ENCODE measurements at regions not wholly inside any gene's neighbourhood (a gene's known extent, or its start where the extent isn't known, plus 50 kb on each side); places are given as distances from the start of the nearest gene placed in this dataset.
"Not testable (repeated sequence)": the region's sequence is repeated elsewhere in the genome, so short reads cannot be mapped to it uniquely, and the experiment has no call there.

DNA sequence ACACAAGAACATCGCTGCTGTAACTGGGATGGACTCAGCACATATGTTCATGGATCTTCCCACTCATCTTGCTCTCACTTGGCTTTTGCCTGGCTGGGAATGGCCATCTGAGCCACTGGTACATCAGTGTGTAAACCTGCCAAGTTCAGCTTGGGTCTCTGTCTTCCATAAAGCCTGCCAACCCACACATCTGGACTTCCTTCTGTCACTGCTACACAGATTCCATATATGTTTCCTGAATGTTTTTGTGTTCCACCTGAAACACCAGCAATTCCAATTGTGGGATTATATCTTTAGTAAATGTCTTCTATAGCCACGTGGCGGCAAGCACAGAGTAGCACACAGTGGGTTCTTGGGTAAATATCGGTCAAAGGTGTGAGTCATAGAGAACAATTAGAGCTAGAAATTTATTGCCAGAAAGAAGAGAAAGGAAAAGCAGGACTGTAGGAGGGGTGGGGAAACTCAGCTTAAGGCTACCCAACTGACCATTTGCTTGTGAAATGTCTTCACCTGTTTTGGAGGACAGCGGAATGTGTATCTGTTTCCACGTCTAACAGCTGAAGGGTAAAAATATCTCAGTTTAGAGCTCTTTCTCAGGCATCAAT, 125.9 kb downstream of the MFAP3L start:
- DNase-seq: no peak
- in situ Hi-C loops (cut with HindIII; ENCODE audit: low pct_ligation_motif_present, low pct_unique_long_range_greater_than_20kb, low sequenced_read_pairs): no loop called here

DNA sequence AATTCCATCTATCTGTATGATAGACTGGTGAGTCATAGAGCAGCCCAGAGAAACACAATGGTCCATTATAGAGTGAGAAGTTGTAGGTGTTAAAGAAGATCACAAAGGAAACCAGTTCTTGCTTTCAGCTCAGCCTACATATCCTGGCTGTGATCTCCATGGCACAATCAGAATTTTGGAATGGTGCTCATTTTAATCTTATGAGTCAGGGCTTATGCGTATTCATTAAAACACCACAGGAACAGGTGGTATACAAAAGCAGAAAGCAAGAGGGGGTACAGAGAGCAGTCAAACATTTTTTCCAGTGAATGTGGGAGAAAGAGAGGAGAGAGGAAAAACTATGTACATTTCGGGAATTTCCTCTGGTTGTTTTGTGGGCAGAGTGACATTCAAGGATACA, 126.9 kb downstream of the MFAP3L start:
- in situ Hi-C loops (cut with HindIII; ENCODE audit: low pct_ligation_motif_present, low pct_unique_long_range_greater_than_20kb, low sequenced_read_pairs): no loop called here
- DNase-seq: no peak

DNA sequence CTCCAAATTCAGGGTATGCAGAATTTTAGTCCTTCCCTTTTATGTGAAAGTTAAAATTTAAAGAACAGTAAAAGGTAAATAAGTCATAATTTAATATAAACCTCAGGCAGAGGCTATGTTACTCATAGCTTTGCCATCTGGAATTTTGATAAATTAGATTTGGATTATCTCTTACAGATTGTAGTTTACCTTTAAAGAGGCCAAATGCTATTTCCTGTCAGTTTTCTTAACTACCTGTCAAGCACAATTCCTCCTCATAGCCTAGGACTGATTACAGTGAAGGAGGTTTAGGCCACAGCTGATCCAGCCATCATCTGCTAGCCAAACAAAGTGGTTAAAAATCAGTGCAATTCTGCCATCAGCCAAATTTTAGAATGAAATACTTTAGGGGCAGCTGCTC, 128.1 kb downstream of the MFAP3L start:
- DNase-seq: no peak
- in situ Hi-C loops (cut with HindIII; ENCODE audit: low pct_ligation_motif_present, low pct_unique_long_range_greater_than_20kb, low sequenced_read_pairs): no loop called here

DNA sequence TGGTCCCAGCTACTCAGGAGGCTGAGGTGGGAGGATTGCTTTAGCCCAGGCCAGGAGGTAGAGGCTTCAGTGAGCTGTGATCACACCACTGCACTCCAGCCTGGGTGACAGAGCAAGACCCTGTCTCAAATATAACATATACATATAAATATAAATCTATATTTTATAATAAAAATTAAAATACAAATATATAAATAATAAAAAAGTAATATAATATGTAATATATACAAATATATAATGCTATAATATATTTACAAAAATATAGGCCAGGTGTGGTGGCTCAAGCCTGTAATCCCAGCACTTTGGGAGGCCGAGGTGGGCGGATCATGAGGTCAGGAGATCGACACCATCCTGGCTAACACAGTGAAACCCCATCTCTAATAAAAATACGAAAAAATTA, 131.4 kb downstream of the MFAP3L start:
- in situ Hi-C loops (cut with HindIII; ENCODE audit: low pct_ligation_motif_present, low pct_unique_long_range_greater_than_20kb, low sequenced_read_pairs): not testable (repeated sequence)

DNA sequence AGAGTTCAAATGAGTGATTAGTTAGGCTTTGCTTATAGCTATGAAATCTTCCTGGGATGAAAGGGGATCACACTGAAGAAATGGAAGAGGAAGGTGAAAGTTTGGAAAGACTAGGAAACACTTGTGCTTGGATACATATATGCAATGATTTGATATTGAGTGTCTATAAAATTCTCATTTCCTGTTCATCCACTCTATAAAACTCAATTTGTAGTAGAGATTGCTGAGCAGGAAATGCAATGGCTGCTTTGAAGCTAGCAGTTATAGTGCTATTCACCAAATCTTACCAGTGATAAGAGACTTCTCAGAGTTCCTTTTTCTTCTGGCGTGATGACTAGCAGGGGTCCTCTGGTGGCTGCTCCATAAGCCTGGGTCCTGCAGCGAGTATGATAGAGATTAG, 128.1 kb upstream of the HPF1 start:
- in situ Hi-C loops (cut with HindIII; ENCODE audit: low pct_ligation_motif_present, low pct_unique_long_range_greater_than_20kb, low sequenced_read_pairs): no loop called here
- DNase-seq: no peak

More for the DNA sequence above, 131.4 kb downstream of the MFAP3L start:
- DNase-seq: not testable (repeated sequence)

DNA sequence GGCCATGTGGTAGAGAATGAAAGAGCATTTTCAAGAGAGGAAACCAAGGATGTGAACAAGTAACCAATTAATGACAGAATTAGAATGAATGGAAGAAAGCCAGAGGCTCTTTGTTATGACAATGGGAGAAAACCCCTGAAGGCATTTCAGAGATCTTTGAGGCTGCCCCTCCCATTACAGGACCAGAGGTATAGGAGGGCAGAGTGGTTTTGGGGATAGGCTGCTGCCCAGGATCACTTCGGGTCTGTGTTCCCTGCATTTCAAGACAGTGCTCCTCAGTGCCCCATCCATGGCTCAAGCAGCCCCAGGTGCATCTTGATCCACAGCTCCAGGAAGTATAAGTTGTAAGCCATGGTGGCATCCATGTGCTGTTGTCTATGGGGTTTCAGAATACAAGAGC, 124.0 kb upstream of the HPF1 start:
- in situ Hi-C loops (cut with HindIII; ENCODE audit: low pct_ligation_motif_present, low pct_unique_long_range_greater_than_20kb, low sequenced_read_pairs): no loop called here
- DNase-seq: no peak

DNA sequence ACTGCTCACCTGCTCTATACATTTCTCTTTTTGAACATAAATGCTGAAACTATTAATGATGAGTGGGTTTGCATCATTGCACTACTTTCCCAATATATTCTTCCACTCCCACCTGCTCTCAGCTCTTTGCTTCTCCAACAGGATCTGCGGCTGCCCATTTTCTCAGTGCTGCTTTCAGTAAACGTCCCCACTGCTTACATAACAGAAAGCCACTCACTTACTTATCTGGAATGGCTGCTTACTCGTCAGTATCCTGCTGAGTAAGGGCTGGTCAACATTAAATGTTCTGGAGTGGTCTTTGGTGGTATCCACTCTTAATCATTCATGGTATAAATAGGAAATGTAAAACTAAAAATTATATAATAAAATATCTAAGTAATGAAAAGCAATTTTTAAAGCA, 112.8 kb upstream of the HPF1 start:
- DNase-seq: no peak
- in situ Hi-C loops (cut with HindIII; ENCODE audit: low pct_ligation_motif_present, low pct_unique_long_range_greater_than_20kb, low sequenced_read_pairs): no loop called here

DNA sequence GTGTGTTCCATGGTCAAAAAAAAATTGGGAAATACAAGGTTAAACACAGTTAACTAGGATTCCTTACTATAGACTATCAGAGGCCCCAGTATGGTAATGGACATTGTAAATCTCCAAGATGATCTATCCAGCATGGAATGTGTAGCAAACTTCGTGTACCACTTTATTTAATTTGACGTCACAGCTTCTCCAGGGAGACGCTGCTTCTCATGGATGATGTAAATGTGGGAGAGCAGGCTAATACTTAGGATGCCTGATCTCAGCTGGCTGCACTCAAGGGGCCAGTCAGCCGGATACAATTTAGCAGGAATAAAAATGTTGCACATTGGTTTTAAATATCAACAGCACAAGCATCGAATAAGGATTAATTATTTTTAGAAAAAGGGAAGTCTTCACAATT, 111.7 kb upstream of the HPF1 start:
- no peak for DNase-seq

DNA sequence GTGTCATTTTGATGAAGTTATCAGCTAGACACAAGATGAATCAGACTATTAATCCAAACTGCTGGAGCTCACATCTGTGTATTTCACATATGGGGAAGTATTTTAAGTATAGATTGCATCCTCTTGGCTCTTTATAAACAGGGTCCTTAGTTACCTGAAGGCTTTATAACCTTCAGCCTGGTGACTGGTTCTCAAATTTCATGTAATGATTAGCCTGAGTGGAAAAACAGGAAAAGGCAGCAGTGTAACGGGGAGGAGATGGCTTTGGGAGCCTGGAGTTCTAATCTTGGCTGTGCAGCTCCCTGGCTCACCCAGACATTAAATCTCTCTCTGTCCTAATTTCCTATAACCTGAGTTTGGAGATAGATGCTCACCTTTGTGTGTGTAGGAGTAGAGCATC, 103.8 kb upstream of the HPF1 start:
- in situ Hi-C loops (cut with HindIII; ENCODE audit: low pct_ligation_motif_present, low pct_unique_long_range_greater_than_20kb, low sequenced_read_pairs): no loop called here
- DNase-seq: no peak

More for the DNA sequence above, 111.7 kb upstream of the HPF1 start:
- in situ Hi-C loops (cut with HindIII; ENCODE audit: low pct_ligation_motif_present, low pct_unique_long_range_greater_than_20kb, low sequenced_read_pairs): no loop called here

DNA sequence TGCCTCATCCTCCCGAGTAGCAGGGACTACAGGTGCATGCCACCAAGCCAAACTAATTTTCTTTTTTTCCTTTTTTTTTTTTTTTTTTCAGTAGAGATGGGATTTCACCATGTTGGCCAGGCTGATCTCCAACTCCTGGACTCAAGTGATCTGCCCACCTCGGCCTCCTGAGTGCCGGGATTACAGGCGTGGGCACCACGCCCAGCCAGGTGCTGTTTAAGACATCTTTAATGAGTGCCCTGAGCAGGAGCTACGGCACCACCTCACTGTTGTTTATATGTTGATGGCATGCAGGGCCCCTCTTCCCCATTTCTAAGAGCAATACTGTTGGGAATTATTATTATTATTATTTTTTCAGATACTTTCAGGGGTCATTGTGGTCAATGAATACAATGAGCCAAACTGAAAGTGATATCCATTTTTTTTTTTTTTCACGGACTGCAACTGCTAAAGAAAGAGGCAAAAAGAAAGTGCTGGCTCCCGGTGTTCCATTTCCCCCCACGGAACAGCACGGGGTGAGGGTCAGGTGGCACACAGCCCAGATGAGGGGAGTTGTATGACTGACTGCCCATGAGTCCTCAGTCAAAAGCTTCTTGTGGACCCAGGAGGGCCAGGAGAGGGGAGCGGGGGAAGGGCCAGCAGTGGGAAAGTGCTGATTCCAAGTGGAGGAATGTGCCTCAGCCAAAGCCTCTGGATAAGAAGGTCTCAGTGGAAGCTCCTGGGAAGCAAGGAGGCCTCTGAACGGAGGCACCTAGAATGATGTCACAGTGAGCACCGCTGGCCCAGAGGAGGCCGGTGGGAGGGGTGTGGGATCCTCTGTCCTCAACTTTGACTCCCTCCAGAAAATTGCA, 101.8 kb upstream of the HPF1 start:
- DNase-seq: no peak
- in situ Hi-C loops (cut with HindIII; ENCODE audit: low pct_ligation_motif_present, low pct_unique_long_range_greater_than_20kb, low sequenced_read_pairs): no loop called here

DNA sequence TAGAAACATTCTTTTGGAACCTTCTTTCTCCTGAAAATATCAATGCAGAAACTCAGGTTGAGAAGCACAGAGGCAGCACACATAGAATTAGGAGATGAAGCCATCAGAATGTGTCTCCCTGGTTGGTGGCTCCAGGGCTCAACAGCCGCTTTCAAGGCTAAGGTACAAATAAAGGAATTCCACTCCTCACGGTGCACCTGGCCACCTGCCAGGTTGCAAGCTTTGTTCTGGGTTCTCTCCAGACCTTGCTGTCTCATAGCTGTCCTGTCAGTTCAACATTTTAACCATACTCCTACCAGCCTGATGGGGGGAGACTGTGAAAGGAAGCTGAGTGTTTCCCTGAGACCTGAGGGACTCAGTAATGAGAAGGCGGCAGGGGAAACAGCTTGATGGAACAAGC, 96.3 kb upstream of the HPF1 start:
- no peak for DNase-seq
- in situ Hi-C loops (cut with HindIII; ENCODE audit: low pct_ligation_motif_present, low pct_unique_long_range_greater_than_20kb, low sequenced_read_pairs): no loop called here

DNA sequence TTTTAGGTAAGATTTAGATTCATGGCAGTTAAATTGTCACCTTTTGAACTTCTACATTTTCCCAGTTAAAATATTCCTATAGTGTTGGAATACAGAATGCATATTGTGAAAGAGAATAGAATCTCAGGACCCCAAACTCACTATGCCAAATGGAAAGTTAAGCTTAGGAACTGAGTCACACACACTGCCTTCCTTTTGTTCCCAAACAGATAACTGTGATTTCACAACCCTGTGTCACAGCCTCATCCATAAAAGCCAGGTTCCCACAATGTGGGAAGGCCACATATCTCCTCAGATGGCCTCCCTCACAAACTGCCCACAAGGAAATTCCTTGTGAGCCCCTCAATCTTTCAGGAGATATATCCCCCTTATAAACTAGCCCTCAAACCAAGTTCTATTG, 94.7 kb upstream of the HPF1 start:
- in situ Hi-C loops (cut with HindIII; ENCODE audit: low pct_ligation_motif_present, low pct_unique_long_range_greater_than_20kb, low sequenced_read_pairs): no loop called here
- no peak for DNase-seq

DNA sequence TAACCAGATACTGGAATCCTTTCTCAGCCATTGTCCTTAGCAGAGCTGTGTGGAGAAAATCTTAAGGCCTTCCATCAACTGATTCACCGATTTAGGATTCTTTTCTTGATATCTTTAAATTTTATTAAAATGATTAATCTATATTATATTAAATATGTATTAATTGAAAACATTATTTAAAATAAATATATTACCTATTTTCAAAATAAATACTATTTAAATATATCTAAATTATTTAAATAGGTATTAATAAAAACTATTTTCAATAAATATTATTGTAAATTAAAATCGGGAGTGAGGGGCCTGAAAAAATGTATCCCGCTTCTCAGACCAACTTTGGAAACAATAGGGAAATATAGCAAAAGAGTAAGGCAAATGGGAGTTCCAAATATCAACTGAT, 94.0 kb upstream of the HPF1 start:
- no peak for DNase-seq
- in situ Hi-C loops (cut with HindIII; ENCODE audit: low pct_ligation_motif_present, low pct_unique_long_range_greater_than_20kb, low sequenced_read_pairs): no loop called here

DNA sequence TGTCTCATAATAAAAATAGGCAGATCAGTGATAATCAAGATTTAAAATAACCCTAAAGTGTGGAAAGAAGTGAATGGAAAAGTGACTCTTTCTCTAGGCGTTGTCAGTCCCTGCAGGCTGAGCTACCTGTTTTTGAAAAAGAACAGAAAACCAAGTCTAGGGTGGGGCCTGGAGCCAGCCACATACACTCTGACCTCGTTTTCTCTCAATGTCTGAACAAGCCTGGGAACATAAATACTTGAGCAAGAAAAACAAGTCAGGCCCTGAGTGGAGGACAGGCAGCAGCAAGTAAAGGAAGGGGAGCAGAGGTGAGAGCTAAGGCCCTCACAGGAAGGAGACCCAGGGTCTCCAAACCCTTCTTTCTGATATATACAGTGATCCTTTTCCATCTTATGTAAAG, 91.7 kb upstream of the HPF1 start:
- in situ Hi-C loops (cut with HindIII; ENCODE audit: low pct_ligation_motif_present, low pct_unique_long_range_greater_than_20kb, low sequenced_read_pairs): no loop called here
- no peak for DNase-seq

DNA sequence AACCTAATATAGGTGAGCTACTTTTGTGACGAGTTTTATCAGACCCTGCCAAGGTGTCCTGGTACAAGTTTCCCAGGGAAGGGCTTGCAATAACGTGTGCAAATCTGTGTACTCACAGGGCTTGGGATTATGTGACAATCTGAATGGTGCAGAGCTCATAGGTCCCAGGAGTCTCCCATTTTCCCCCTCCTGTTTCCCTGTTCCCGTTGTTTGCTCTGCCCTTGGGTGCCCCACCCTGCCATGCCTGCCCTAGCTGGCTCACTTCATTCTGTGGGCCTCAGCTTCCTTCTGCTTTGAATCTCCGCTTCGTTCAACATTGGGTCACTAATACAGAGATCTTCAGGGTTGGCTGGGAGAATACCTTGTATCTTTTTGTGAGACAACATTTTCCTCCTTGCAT, 90.3 kb upstream of the HPF1 start:
- no peak for DNase-seq
- in situ Hi-C loops (cut with HindIII; ENCODE audit: low pct_ligation_motif_present, low pct_unique_long_range_greater_than_20kb, low sequenced_read_pairs): no loop called here

DNA sequence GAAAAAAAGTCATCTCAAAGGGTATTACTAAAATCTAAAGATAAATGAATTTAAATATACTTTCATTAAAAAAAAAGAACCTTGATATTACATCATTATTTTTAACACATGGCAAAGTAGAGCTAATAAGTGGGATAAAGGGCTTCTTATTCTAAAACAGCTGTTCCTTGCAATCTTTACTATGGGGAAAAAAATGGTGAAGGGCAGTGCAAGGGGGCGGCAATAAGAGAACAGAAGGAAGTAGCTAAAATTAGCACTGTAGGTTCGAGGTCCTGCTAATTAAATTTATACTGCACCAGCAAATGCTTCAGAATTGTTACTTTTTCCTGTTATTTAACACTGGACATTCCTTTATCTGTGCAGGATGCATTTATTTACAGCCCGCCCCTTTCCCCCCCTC, 89.4 kb upstream of the HPF1 start:
- DNase-seq: no peak
- in situ Hi-C loops (cut with HindIII; ENCODE audit: low pct_ligation_motif_present, low pct_unique_long_range_greater_than_20kb, low sequenced_read_pairs): no loop called here

DNA sequence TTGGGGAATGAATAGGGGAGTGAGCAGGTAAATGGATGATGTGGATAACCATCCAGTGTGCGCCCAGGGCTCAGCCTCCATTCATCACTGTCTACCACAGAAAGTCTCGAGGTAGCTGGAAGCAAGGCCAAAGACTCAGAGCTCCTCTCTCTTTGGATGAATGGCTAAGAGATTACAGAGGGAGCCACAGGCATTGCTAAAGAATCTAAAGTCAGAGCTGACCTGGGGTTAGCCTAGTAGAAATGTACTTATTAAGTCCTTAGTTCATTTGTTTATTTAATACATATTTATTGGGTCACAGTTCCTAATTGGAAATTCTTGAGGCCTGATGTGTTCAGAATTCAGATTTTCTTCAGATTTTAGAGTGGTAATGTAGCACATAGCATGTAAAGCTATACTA, 88.7 kb upstream of the HPF1 start:
- DNase-seq: no peak
- in situ Hi-C loops (cut with HindIII; ENCODE audit: low pct_ligation_motif_present, low pct_unique_long_range_greater_than_20kb, low sequenced_read_pairs): no loop called here

DNA sequence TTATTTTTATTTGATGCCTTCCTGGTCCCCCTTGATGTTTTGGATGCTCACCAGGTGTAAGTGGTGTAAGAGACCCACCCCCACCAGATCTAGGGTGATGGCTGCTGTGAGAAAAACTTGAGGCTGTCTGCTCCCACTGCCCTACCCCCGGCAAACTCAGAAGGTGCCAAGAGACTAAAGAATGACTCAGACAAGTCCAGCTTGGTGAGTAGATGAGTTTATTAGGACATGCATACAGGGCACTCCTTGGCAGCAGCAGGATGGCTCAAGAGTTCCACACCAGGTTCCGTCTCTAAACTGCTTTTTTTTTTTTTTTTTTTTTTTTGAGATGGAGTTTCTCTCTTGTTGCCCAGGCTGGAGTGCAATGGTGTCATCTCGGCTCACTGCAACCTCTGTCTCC, 84.0 kb upstream of the HPF1 start:
- in situ Hi-C loops (cut with HindIII; ENCODE audit: low pct_ligation_motif_present, low pct_unique_long_range_greater_than_20kb, low sequenced_read_pairs): no loop called here
- DNase-seq: no peak

DNA sequence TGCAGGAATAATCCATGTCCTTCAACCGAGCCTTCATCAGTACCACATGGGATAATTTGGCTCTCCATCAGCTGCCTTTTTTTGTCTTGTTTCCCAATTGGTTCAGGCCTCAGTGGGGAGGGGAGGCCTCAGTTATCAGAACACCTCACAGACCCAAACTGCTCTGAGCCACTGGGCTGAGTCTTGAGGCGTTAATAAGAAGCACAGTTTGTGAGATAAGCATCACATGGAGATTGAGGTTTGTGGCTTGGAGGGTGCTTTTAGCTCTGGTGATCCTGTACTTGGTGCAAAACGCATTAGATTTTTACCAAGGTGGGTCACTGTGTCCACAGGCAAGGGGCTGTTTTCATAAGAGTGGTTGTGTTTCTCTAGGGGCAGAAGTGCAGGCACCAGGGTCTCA, 82.8 kb upstream of the HPF1 start:
- DNase-seq: no peak
- in situ Hi-C loops (cut with HindIII; ENCODE audit: low pct_ligation_motif_present, low pct_unique_long_range_greater_than_20kb, low sequenced_read_pairs): no loop called here

DNA sequence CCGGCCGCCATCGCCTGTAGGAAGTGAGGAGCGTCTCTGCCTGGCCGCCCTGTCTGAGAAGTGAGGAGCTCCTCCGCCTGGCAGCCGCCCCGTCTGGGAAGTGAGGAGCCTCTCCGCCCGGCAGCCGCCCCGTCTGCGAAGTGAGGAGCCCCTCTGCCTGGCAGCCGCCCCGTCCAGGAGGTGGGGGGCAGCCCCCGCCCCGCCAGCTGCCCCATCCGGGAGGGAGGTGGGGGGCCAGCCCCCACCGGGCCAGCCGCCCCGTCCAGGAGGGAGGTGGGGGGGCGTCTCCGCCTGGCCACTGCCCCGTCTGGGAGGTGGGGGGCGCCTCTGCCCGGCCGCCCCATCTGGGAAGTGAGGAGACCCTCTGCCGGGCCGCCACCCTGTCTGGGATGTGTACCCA, 70.6 kb upstream of the HPF1 start:
- in situ Hi-C loops (cut with HindIII; ENCODE audit: low pct_ligation_motif_present, low pct_unique_long_range_greater_than_20kb, low sequenced_read_pairs); DNase-seq: not testable (repeated sequence)
